Heart left ventricle (tissue), 13 donors: ENCODE measurements at regions not wholly inside any gene's neighbourhood (a gene's known extent, or its start where the extent isn't known, plus 50 kb on each side); places are given as distances from the start of the nearest gene placed in this dataset.

Experiments used
- POLR2A ChIP-seq, 2 donors: fragments of 450-650 bp; IDR thresholded peaks; one replicate each; pipeline ENCODE4 v1.6.1; 2017; ENCODE audit warnings: antibody characterized with exemption in 2 of 2, mild to moderate bottlenecking in 2 of 2, moderate library complexity in 2 of 2
- TF ChIP-seq, protein P1 (sequence below), 12 donors: fragments of 200-600 bp; sonication (generic) in 4 of 12; IDR thresholded peaks; one replicate each; pipeline versions ENCODE4 v1.5.0 to v1.8.0; 2018 to 2022; ENCODE audit warnings: antibody characterized with exemption in 12 of 12, mild to moderate bottlenecking in 5 of 12
- donor health status: ischemic (EF 13 %, LVEDD 7.1; RV severe dilation, severe dysfunction).
- donor health status: DM: no; HTN: yes; CAD: no.
- donor health status: DM: no; HTN: no; CAD: no.
- donor health status: ischemic (EF 25% LVEDD 6.9; RV normal size, moderate dysfunction).
- donor health status: ischemic (EF 25% LVEDD 5.7; RV mildly dilated, moderate dysfunction).
- donor health status: ischemic (EF 35%, LVEDD 5.7; RV mildly dilated, moderate dysfunction).
- donor health status: nonischemic (EF 11% LVEDD 7.7; RV severe dilation, severe dysfunction).
- donor health status: DM: yes; HTN: yes; CAD: no.
- donor health status: PGD.
- donor health status: ischemic (EF 29% LVEDD 5.4; RV normal size, mild dysfunction).
- donor health status: nonischemic (EF 23%, LVEDD 6.1; RV moderate dilation, normal function).

DNA sequence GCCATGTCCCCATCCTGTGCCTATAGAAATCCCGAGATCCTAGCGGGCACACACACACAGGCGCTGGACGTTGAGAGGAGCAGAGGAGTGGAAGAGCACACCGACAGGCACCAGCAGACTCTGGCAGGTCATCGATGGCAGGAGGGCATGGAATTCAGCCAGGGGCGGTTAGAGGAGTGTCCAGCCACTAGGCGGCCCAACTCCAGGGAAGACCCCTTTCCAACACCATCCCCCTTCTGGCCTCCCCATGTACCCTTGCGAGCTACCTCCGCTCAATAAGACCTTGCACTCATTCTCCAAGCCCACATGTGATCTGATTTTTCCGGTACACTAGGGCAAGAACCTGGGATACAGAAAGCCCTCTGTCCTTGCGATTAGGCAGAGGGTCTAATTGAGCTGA, 356.0 kb upstream of the DPP6 start:
- no peak for TF ChIP-seq POLR2A (IDR thresholded peaks at IDR 0.05)
- TF ChIP-seq, protein P1, sequence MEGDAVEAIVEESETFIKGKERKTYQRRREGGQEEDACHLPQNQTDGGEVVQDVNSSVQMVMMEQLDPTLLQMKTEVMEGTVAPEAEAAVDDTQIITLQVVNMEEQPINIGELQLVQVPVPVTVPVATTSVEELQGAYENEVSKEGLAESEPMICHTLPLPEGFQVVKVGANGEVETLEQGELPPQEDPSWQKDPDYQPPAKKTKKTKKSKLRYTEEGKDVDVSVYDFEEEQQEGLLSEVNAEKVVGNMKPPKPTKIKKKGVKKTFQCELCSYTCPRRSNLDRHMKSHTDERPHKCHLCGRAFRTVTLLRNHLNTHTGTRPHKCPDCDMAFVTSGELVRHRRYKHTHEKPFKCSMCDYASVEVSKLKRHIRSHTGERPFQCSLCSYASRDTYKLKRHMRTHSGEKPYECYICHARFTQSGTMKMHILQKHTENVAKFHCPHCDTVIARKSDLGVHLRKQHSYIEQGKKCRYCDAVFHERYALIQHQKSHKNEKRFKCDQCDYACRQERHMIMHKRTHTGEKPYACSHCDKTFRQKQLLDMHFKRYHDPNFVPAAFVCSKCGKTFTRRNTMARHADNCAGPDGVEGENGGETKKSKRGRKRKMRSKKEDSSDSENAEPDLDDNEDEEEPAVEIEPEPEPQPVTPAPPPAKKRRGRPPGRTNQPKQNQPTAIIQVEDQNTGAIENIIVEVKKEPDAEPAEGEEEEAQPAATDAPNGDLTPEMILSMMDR (IDR thresholded peaks at IDR 0.05), result no peak
